Hindlimb muscle (tissue), 1 donor: ENCODE measurements at regions not wholly inside any gene's neighbourhood (a gene's known extent, or its start where the extent isn't known, plus 50 kb on each side); places are given as distances from the start of the nearest gene placed in this dataset.
"Not testable (repeated sequence)": the region's sequence is repeated elsewhere in the genome, so short reads cannot be mapped to it uniquely, and the experiment has no call there.

ENCODE experiments used
- DNase-seq: peaks from one replicate; pipeline ENCODE4 v3.0.0-alpha.2; 2013

DNA sequence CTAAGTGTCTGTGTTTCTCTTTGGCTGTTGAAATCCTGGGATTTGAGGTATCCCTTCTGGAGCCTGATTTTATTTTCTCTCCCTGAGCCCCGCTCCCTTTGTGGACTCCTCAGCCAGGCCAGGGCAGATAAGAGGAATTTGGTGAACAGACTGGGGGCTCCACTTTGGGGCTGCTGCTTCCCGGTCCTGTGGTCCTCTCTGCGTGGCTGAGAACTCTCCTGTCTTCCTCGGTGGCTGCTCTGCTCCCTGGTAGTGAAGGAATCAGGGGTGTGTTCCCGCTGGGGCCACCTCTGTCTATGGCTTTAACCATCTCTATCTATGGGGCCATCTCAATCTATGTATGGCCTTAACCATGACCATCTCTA is 71.7 kb upstream of the SH3PXD2B start:
- DNase-seq = no peak

DNA sequence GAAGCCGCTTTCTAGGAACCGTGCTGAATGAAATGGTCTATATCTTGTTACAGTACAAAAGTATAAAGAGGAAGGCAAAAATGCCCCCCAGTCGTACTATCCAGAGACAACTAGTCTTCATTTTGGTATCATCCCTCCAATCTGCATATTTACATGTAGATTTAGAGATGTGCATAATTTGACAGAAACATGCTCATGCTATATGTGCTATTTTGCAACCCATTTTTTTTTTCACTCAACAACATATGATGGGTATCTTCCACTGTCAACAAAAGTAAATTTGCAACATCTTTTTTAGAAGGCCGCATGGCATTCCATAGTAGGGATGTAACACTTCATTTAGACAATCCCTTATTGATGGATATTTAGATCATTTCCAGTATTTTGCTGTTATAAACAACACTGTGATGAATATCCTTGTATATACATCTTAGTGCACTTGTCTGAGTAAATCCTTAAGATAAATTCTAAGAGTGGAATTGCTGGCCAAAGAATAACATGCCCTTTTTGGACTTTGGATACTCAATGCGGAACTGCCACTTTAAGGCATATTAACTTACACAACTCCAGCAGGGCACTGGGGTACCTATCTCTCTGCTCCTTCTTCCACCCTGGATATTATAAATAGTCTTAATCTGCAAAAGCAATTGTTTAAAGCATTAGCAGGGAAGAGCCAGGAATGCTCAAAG is 71.1 kb upstream of the SH3PXD2B start:
- DNase-seq = no peak

DNA sequence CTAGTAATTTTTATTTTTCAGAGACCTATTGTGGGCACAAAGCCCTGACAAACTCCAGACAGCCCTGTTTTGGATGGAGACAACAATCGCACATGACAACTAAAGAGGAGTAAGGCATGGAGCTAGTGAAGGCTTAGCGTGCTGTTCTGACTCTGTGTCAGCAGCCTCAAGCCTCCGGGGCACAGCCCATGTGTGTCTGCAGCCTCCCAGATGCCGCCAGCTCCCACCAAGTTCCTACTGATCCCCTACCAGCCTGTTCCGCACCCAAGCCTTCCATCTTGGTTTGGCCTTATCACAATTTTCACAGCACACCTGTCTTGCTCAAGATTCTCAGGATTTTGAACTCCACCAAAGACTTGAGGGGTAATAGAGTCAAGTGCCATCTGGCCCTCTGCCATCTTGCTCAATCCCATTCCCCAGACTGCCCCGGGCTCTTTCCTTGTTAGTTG is 70.3 kb upstream of the SH3PXD2B start:
- no peak for DNase-seq

DNA sequence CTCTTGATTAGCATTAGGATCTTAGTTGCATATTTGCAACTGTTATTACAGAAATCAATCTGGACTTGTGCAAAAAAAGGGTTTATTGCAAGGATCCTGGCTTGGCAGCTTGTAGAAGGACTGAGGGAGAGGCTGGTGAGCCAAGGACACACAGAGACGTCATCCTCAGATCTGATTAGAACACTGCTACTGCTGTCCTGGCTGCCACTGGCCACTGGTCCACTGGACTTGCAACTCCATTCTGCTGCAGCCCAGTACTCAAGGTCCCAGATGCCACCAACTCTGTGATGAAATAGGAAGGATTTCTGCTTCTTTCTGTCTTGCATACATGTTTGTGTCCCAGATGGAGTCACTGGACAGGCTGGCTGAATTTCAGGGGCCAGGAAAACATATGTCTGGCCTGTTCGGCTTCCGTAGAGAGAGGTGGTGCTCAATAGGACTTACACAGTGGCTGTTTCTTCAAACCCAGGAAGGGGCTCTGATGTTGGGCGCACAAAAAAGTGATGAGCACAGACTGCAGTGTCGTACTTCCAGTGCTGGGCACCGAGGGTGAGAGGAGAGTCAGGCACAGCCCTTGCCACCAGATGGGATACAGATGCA is 68.9 kb upstream of the SH3PXD2B start:
- DNase-seq = no peak

DNA sequence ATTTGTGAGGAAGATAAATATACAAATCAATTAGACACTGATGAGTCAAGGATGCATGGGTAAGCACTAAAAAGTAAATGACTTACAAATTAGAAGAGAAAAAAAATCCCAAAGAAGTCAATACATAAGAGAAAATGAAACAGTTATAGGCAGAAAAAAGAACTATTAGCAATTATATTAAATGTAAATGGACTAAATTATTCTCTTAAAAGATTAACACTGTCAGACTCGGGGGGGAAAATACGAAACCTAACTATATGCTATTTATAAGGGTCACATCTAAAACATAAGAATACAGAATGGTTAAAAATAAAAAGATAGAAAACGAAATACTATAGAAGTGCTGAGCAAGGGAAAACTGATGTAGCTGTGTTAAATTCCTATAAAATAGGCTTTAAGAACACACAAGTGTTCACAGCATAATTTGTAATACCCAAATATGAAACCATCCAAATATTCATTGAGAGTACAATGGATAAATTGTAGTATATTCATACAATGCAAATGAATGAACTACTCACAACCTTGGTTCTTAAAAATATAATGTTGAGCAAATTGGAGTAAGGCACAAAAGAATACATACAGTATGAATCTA is 67.1 kb upstream of the SH3PXD2B start:
- DNase-seq = no peak

DNA sequence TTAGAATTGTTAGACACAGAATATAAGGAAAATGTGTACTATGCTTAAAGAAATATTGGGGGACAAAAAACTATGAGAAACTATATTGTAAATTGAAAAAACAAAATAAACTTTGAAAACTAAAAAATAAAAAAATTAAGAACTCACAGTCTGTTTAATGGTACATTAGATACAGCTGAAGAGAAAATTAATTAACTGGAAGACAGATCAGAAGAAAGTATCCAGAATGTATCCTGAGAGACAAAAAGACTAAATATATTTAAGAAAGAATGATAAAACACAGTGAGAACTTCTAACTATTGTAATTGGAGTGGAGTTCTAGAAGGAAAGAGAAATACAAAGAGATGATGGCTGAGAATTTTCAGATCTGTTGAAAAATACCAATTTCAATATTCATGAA is 57.6 kb upstream of the SH3PXD2B start:
- no peak for DNase-seq

DNA sequence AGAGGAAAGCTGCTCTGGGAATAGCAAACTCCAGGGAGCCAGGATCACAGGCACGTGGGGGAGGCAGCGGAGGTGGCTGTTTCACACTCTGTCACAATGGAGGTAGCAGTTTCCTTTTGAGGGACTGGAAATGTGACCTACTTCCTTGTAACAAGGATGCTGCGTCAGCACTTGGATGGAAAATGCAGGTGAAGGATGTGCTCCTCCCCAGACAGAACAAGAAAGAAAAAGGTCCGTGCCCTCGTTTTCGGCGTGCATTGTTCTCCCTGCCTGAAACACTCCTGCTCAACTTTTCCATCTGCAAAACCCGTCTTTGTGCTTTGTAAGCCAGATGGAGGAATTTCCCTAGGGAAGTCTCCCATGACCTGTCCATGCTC is 55.1 kb upstream of the SH3PXD2B start:
- no peak for DNase-seq

DNA sequence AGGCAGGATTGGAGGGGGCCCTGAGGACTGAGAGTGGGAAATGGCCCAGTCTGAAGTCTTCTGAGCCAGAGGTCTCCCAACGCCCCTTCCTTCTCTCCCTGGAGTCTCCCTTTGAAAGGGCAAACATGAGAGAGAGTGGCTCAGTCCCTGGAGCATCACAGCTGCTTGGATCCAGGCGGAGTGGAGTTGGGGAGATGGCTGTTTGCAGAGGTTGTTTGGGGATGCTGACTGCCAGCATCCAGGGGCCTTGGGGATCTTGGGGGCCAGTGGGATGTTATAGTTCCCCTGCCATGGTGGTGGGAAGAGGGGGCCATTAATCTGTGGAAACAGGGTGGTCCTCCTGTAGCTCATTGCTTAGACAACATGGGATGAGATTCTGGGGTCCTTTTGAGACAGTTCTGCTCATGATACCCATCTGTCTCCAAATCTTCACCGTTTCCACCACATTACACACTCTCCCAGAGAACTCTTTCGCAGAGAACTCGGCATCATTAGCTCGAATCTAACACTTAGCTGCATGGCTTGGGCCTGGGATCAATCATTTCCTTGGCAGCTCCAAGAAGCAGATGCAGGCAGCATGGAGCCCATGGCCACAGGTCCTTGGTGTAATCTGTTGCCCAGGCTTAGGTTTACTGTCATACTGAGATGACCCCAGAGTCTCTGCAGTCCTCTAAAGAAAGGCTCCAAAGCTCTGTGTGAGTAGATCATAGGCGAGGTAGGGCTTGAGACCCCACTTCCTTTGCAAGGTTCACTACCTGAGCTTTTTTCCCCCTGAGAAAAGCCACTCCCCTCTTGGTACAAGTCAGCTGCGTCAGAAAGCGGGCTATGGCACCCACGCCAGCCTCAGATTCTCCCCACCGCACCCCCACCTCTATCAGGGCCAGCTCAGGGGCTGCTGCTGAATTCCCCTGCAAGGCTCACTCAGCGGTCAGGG is 54.4 kb upstream of the SH3PXD2B start:
- DNase-seq = no peak

DNA sequence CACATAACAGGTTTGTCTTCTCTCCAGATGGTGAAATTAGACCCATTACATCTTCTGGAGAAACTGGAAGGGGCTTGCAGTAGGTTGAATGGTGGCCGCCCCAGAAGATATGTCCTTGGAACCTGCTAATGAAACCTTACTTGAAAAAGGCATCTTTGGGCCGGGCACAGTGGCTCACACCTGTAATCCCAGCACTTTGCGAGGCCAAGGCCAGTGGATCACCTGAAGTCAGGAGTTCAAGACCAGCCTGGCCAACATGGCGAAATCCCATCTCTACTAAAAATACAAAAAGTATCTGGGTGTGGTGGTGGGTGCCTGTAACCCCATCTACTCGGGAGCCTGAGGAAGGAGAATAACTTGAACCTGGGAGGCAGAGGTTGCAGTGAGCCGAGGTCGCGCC is 53.2 kb upstream of the SH3PXD2B start:
- DNase-seq = not testable (repeated sequence)

DNA sequence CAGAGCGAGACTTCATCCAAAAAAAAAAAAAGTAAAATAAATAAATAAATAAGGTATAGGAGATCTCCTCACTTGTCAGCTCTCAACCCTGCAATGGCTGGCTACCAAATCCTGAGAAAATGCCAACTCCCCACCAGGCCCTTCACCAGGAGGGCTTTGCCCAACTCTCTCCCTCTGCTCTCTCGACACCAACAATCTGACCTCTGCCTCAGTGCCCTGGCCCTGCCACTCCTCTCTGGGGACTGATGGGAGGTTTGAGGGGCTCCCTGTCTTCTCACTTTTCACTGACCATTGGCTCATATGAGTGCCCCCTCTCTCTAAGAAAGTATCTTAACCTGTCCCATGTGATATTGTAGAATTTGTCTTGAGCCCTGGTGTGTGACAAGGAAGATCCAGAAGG is 52.6 kb upstream of the SH3PXD2B start:
- no peak for DNase-seq

DNA sequence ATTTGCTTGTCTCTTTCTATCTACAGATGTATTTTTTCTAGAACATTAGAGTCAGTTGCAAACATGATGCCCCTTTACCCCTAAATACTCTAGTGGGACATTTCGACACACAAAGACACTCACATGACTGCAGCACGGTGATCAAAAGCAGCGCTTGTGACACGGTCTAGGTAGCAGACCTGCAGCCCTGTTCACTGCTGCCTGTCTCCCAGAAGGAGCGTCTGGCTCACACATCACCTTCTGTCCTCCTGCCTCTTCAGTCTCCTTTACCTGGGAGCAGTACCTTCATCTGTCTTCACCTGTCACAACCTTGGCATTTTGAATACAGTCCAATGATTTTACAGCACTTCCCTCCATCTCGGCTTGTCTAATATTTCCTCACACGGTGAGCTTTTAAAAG is 51.9 kb upstream of the SH3PXD2B start:
- no peak for DNase-seq

DNA sequence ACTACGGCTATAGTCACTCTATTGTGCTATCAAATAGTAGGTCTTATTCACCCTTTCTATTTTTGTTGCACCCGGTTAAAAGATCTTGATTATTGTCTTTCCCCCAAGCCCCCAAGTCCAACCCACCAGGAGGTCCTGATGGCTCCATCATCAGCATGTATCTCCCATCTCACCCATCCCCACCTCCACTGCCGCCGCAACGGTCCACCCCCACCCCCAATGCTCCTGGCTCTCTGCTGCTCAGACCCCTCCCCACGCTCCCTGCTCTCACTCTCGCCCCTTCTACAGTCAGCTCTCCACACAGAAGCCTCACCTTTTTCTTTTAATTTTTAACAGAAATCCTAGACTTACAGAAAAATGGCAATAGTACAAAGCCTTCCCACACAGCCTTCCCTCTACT is 51.5 kb upstream of the SH3PXD2B start:
- no peak for DNase-seq

DNA sequence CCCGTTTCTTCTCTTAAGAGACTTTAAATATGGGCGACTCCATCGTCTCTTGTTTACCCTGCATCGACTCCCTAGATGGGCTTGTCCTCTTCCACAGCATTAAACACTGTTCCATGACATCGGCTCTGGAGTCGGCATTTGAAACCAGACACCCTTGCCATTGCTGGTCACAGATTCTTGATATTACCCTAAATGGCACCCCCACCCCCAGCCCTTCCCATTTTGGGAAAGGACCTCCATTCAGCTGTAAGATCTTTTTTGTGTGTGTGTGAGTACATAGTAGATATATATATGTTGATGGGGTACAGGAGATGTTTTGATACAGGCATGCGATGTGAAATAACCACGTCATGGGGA is 51.1 kb upstream of the SH3PXD2B start:
- DNase-seq = no peak

DNA sequence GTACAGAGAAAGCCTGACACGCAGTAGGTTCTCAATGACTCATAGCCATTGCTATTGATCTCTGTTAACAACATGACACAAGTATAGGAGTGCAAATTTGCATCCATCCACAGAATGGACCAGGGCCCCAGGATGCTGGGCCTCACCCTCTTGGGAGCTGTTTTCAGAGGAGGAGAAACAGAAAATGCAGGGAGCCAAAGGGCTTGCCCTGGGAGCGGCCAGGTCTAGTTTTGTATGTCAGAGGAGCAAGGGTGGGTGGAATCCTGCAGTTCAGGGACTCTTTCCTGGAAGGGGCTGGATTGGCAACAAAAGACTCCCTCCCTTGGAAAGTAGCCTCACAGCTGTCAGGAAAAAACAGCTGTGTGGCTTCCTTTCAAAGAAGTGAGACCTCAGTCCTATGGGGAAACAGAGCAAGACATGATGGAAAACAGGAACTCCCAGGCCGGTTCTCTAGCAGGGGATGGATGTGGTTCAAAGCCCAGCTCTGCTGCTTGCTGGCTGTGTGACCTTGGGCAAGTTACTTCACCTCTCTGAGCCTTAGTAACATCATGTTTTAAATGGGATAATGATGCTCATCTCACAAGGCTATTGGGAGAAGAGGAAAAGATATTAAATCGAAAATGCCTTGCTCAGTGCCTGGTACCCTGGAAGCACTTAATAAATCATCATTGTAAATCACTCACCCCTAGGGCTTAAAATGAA is 50.5 kb upstream of the SH3PXD2B start:
- peak; percentile 83 for DNase-seq

DNA sequence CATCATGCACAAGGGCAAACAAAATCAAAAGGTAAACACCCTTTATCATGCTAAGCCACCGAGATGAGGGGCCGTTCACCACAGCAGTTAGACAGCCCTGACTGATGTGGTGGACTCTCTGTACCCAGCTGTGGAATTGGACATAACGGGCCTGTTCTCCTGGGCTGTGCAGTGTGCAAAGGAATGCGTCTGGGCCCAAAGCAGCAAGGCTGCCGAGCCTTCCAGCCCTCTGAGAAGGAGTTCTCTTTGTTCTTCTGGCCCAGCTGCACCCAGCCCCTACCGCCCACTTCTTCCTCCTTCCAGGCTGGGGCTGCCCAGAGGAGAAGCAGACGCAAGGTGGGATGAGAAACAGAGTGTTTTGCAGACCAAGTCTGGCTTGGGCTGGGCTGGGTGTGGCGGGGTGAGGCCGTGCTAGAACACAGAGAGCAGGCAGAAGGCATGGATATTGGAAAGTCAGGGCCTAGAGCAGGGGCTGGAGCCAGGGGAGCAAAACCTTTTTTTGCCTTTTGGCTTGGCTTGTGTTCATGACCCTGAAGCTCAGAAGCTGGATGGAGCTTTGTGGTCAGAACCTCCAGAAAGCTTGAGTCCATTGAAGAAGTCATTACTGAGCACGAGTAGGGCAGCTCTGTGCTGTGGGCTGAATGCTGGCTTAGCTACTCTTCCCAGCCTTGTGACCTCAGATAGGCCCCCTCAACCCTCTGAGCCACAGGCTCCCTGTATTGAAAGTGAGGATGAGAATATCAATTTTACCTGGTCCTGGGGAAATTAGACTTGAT is 49.8 kb upstream of the SH3PXD2B start:
- DNase-seq = peak; percentile 28
